ENCODE measurements at regions not wholly inside any gene's neighbourhood (a gene's known extent, or its start where the extent isn't known, plus 50 kb on each side); places are given as distances from the start of the nearest gene placed in this dataset.

GRCh38 chr9:7579351-7579750 is 220.2 kb downstream of the DMAC1 start:
- Histone ChIP-seq H3K27me3 (no peaks in the 10 kb centered on the region), H3K4me3 (no peak overlapping the region), H3K9me3 (no peaks in the 10 kb centered on the region), H3K4me1 (no peaks in the 10 kb centered on the region), H3K36me3 (no peaks in the 10 kb centered on the region), H3K27ac (no peak overlapping the region)
- intact Hi-C loops (cut with DNase I; ENCODE audit: low total_unique reads), result no loop called here
- TF ChIP-seq CTCF (IDR thresholded peaks at IDR 0.05), result no peak
- DNase-seq, result no peak

DNA sequence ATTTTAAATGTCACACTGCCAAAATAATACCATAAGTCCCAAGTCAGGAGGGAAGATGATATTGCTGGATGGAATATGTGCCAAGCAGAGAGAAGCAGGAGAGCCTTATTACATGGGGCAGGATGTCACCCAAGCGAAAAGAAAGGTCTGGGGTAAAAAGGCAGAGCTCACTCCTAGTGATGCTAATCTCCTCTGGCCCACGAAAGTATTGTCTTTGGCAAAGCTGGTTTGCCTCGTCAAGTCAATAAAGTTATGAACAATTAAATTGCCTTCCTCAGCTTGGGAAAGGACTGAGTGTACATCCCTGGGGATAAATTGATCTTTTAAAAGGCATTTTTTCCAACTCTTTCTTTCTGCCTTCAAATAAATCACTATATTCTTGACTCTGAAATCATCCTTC is 220.6 kb downstream of the DMAC1 start:
- no peak for DNase-seq
- no peaks in the 10 kb centered on the region for H3K27me3 ChIP-seq
- intact Hi-C loops (cut with DNase I; ENCODE audit: low total_unique reads), result no loop called here
- no peaks in the 10 kb centered on the region for H3K36me3 ChIP-seq
- H3K4me3 ChIP-seq, result no peak overlapping the region
- no peak for TF ChIP-seq CTCF (IDR thresholded peaks at IDR 0.05)
- no peak overlapping the region for H3K27ac ChIP-seq
- no peaks in the 10 kb centered on the region for H3K4me1 ChIP-seq
- H3K9me3 ChIP-seq, result no peaks in the 10 kb centered on the region

- Histone ChIP-seq H3K36me3 (no peaks in the 10 kb centered on the region), H3K4me1 (no peaks in the 10 kb centered on the region), H3K4me3 (no peak overlapping the region), H3K27me3 (no peaks in the 10 kb centered on the region), H3K9me3 (no peaks in the 10 kb centered on the region), H3K27ac (no peak overlapping the region)
- intact Hi-C loops (cut with DNase I; ENCODE audit: low total_unique reads), result loop anchor here (5.0 kb wide), 1 partner anchor 1327 kb away; no protein-coding TSS in a partner anchor
- peak; percentile 61 to 69 for TF ChIP-seq CTCF (IDR thresholded peaks at IDR 0.05)
- DNase-seq, result peak in 1 of 2 donors; percentile 61
Measured at GRCh38 chr9:7570107-7570720, 229.4 kb downstream of the DMAC1 start.

DNA sequence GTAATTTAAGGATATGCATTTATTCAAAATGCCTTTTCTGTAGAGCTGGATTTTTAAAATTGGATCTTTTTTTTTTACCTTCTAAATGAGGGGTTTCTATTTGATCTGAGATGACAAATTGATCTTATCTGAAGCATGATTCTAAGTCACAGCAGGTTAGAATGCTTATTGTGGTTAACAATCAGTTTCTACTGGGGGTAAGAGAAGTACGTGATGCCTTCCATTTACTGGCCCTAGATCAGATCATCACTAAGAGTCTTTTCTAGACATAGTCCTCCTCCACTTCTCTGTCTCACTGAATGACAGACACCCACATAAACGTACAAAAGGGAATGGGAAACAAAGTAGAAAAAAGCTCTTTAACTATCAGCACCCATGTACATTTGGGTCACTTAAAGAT is 231.9 kb downstream of the DMAC1 start:
- intact Hi-C loops (cut with DNase I; ENCODE audit: low total_unique reads), result no loop called here
- Histone ChIP-seq H3K4me3 (no peak overlapping the region), H3K9me3 (no peaks in the 10 kb centered on the region), H3K36me3 (no peaks in the 10 kb centered on the region), H3K27me3 (no peaks in the 10 kb centered on the region), H3K27ac (no peak overlapping the region), H3K4me1 (no peaks in the 10 kb centered on the region)
- DNase-seq, result no peak
- TF ChIP-seq CTCF (IDR thresholded peaks at IDR 0.05), result no peak

- Histone ChIP-seq H3K27ac (no peak overlapping the region), H3K36me3 (no peaks in the 10 kb centered on the region), H3K4me3 (no peak overlapping the region), H3K27me3 (no peaks in the 10 kb centered on the region), H3K4me1 (no peaks in the 10 kb centered on the region), H3K9me3 (no peaks in the 10 kb centered on the region)
- intact Hi-C loops (cut with DNase I; ENCODE audit: low total_unique reads), result no loop called here
- no peak for DNase-seq
- no peak for TF ChIP-seq CTCF (IDR thresholded peaks at IDR 0.05)
Measured at GRCh38 chr9:7561527-7562080, 238.0 kb downstream of the DMAC1 start.

Data from tibial artery (tissue), 4 donors.